Progenitor cell of endocrine pancreas (in vitro differentiated cells): ENCODE measurements at regions not wholly inside any gene's neighbourhood (a gene's known extent, or its start where the extent isn't known, plus 50 kb on each side); places are given as distances from the start of the nearest gene placed in this dataset.

ENCODE experiments used
- DNase-seq: peaks from one replicate; pipeline ENCODE4 v3.0.0; 2021; ENCODE audit warnings: low spot score; ENCODE audit not compliant: unreplicated experiment
- H3K27ac Mint-ChIP-seq: 2 replicates; pipeline ENCODE4 v1.8.0; 2021; ENCODE audit warnings: mild to moderate bottlenecking, moderate library complexity, mixed read lengths
- H3K27me3 Mint-ChIP-seq: 2 replicates; pipeline ENCODE4 v1.8.0; 2021; ENCODE audit warnings: mixed read lengths
- H3K36me3 Mint-ChIP-seq: 2 replicates; pipeline ENCODE4 v1.8.0; 2022; ENCODE audit warnings: mixed read lengths; ENCODE audit not compliant: insufficient read depth
- H3K4me1 Mint-ChIP-seq: 2 replicates; pipeline ENCODE4 v1.8.0; 2021; ENCODE audit warnings: low read depth, mixed read lengths
- H3K4me3 Mint-ChIP-seq: 2 replicates; pipeline ENCODE4 v1.8.0; 2021; ENCODE audit warnings: low read depth, mild to moderate bottlenecking, moderate library complexity, mixed read lengths
- H3K9me3 Mint-ChIP-seq: 2 replicates; pipeline ENCODE4 v1.8.0; 2021; ENCODE audit warnings: low read depth, mixed read lengths
- CTCF ChIP-seq: fragments of 200-600 bp; sonication (generic); IDR thresholded peaks from one replicate; pipeline ENCODE4 v1.5.0; 2021; ENCODE audit warnings: antibody characterized with exemption, mild to moderate bottlenecking; ENCODE audit not compliant: unreplicated experiment

DNA sequence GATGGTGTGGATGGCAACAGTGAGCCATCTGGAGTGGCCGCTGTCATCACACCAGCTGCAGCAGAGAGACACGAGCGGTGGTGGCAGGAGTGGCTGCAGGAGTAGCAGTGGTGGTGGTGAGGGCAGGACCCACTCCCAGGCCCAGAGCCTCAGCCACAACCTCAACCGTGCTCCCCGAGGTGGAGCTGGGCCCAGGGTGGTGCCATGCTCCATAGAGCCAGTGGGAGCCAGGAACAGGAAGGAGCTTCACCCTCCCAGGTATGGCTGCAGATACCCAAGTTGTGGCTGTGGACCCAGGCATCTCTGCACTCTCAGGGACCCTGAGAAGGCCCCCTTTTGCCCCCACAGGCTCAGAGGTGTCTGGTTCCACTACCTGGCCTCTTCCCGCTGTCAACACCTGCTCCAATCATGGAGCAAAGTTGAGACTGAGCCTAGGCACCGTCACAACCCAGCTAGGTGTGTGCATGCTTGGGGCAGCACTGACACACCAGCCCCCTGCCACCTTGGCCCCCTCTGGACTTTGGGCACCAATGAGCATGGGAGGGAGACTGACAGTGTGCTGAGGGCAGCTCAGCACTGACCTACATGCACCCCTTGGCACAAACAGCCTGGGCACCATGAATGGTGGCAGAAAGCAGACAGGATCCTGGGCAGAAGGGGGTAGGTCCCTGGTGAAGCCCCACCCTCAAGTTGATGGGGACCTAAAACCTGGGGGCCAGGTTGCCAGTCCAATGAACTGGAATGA is 188.9 kb downstream of the NDUFA10 start:
- Mint-ChIP-seq H3K9me3 (no peaks in the 10 kb centered on the region), H3K36me3 (no peaks in the 10 kb centered on the region), H3K27ac (no peak overlapping the region), H3K27me3 (peaks cover 7% of the 10 kb centered on the region), H3K4me1 (peaks cover 1% of the 10 kb centered on the region), H3K4me3 (no peak overlapping the region)
- no peak for TF ChIP-seq CTCF
- DNase-seq = peak; percentile 8

DNA sequence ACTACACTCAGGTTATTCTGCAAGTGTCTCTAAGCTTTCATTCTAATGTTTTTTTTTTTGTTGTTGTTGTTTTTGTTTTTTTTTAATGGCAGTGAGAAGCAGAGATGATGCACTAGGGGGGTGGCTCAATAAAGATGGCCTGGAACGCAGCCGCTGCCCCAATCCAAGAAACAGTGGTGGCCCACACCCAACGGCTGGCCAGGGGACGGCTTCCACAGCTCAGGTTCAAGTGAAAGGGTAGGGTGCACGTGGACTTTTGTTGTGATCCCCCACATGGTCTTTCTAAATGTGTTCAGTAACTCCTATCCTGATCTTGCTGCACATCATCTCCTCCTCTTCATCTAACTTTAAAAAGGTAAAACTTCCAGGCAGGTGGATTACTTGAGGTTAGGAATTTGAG is 190.1 kb downstream of the NDUFA10 start:
- Mint-ChIP-seq H3K4me3 (no peak overlapping the region), H3K27ac (no peak overlapping the region), H3K27me3 (peaks cover 4% of the 10 kb centered on the region), H3K36me3 (no peaks in the 10 kb centered on the region), H3K9me3 (no peaks in the 10 kb centered on the region), H3K4me1 (peaks cover 6% of the 10 kb centered on the region)
- no peak for DNase-seq
- TF ChIP-seq CTCF = no peak

GRCh38 chr2:239834143-239834542 is 191.0 kb downstream of the NDUFA10 start:
- Mint-ChIP-seq H3K36me3 (no peaks in the 10 kb centered on the region), H3K4me3 (no peak overlapping the region), H3K9me3 (no peaks in the 10 kb centered on the region), H3K4me1 (peaks cover 6% of the 10 kb centered on the region), H3K27ac (no peak overlapping the region), H3K27me3 (peaks cover 8% of the 10 kb centered on the region)
- no peak for TF ChIP-seq CTCF
- peak; percentile 1 for DNase-seq

DNA sequence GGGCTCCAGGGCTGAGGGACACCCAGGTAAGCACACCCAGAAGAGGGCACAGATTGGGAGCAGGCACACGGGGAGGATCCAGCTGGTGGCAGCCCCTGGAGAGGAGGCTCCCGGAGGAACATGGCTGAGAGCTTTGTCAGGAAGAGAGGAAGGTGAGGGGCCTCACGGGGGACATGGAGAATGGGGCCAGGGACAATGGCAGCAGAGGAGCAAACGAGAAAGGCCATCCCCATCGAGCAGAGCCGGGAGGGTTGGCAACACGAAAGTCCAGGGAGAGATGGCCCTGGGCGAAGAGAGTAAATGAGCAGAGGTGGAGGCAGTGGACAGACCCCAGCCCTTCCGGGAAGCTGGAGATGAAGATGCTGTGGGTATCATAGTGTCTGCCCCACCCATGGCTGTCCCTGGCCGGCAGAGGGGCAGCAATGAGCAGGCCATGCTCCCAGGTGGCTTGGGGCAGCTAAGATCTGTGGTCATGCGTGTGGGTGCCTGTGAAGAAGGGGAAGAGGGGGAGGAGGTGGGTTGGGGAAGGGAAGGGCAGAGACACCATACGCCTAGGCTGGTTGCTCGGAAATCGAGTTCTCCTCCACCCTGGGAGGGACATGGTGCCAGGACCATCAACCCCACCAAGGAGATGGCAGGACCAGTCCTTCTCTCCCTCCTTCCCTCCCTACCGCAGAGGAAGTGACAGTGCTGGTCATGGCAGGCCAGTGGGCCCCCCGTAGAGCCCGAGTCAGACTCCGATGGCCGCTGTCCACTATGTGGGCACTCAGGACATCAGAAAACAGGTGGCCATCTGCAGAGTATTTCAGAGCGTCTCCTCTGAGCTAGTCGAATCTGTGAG is 191.7 kb downstream of the NDUFA10 start:
- peak; percentile 5 for DNase-seq
- peaks cover 6% of the 10 kb centered on the region for H3K4me1 Mint-ChIP-seq

More for the DNA sequence above, 191.7 kb downstream of the NDUFA10 start:
- Mint-ChIP-seq H3K27me3 (peaks cover 9% of the 10 kb centered on the region), H3K36me3 (no peaks in the 10 kb centered on the region), H3K4me3 (no peak overlapping the region), H3K9me3 (no peaks in the 10 kb centered on the region), H3K27ac (no peak overlapping the region)
- TF ChIP-seq CTCF = no peak
